NCI-H2029 (cell line): ENCODE measurements at regions not wholly inside any gene's neighbourhood (a gene's known extent, or its start where the extent isn't known, plus 50 kb on each side); places are given as distances from the start of the nearest gene placed in this dataset.

ENCODE experiments used
- DNase-seq: peaks from one replicate; lab custom pipeline; 2025; lab: John Stamatoyannopoulos, UW

GRCh38 chr5:165286692-165287091, 1781.3 kb downstream of the MAT2B start:
- DNase-seq: no peak

- DNase-seq: no peak
These were observed 1785.1 kb downstream of the MAT2B start for GRCh38 chr5:165290535-165290934.

GRCh38 chr5:165296401-165297130, 1791.1 kb downstream of the MAT2B start:
- no peak for DNase-seq

GRCh38 chr5:165304193-165304827, 1798.9 kb downstream of the MAT2B start:
- no peak for DNase-seq

- no peak for DNase-seq
These were observed 1800.2 kb downstream of the MAT2B start for GRCh38 chr5:165305596-165305995.

- DNase-seq: no peak
These were observed 1804.0 kb downstream of the MAT2B start for GRCh38 chr5:165309446-165309845.

- no peak for DNase-seq
These were observed 1804.6 kb downstream of the MAT2B start for GRCh38 chr5:165310031-165310430.

GRCh38 chr5:165321912-165322311, 1816.5 kb downstream of the MAT2B start:
- no peak for DNase-seq

GRCh38 chr5:165325221-165325620, 1819.8 kb downstream of the MAT2B start:
- no peak for DNase-seq

- no peak for DNase-seq
These were observed 1822.2 kb downstream of the MAT2B start for GRCh38 chr5:165327631-165328030.

GRCh38 chr5:165328846-165329245, 1823.4 kb downstream of the MAT2B start:
- DNase-seq: no peak

- no peak for DNase-seq
These were observed 1828.2 kb downstream of the MAT2B start for GRCh38 chr5:165333623-165334022.

- DNase-seq: no peak
These were observed 1828.8 kb downstream of the MAT2B start for GRCh38 chr5:165334201-165334600.

GRCh38 chr5:165349735-165350134, 1844.3 kb downstream of the MAT2B start:
- no peak for DNase-seq

- no peak for DNase-seq
These were observed 1845.9 kb downstream of the MAT2B start for GRCh38 chr5:165351342-165351741.

- no peak for DNase-seq
These were observed 1854.9 kb downstream of the MAT2B start for GRCh38 chr5:165360366-165360765.

GRCh38 chr5:165360784-165361542, 1855.5 kb downstream of the MAT2B start:
- DNase-seq: no peak

GRCh38 chr5:165370233-165370632, 1864.8 kb downstream of the MAT2B start:
- DNase-seq: no peak

GRCh38 chr5:165370794-165371193, 1865.4 kb downstream of the MAT2B start:
- no peak for DNase-seq

GRCh38 chr5:165375201-165375600, 1869.8 kb downstream of the MAT2B start:
- DNase-seq: no peak

GRCh38 chr5:165393839-165394238, 1888.4 kb downstream of the MAT2B start:
- no peak for DNase-seq

GRCh38 chr5:165397516-165397915, 1892.1 kb downstream of the MAT2B start:
- no peak for DNase-seq

GRCh38 chr5:165400086-165400485, 1894.7 kb downstream of the MAT2B start:
- no peak for DNase-seq
